Gastroesophageal sphincter (tissue), 4 donors: ENCODE measurements at regions not wholly inside any gene's neighbourhood (a gene's known extent, or its start where the extent isn't known, plus 50 kb on each side); places are given as distances from the start of the nearest gene placed in this dataset.

Experiments
- ATAC-seq: fragments of 150-250 bp; one replicate; pipeline ENCODE4 v1.9.1; 2016; ENCODE audit warnings: mild to moderate bottlenecking, moderate library complexity
- H3K27ac ChIP-seq, 4 donors: fragments of 200-600 bp; sonication (generic) in 3 of 4; 1 replicate in 3 of 4; 2 replicates in 1 of 4; pipeline ENCODE4 v1.5.1; 2016 to 2019
- H3K27me3 ChIP-seq: fragments of 200-600 bp; sonication (generic); one replicate; pipeline ENCODE4 v1.5.1; 2019
- H3K36me3 ChIP-seq, 2 donors: fragments of 200-600 bp; sonication (generic); one replicate each; pipeline ENCODE4 v1.5.1; 2019; ENCODE audit warnings: control low read depth in 1 of 2
- H3K4me1 ChIP-seq, 3 donors: fragments of 200-600 bp; sonication (generic); 1 replicate in 2 of 3; 2 replicates in 1 of 3; pipeline ENCODE4 v1.5.1; 2016 to 2019; ENCODE audit warnings: control low read depth in 2 of 3
- H3K4me3 ChIP-seq, 2 donors: fragments of 200-600 bp; sonication (generic); one replicate each; pipeline ENCODE4 v1.5.1; 2019; ENCODE audit warnings: mild to moderate bottlenecking in 1 of 2, moderate library complexity in 1 of 2
- H3K9me3 ChIP-seq, 3 donors: fragments of 200-600 bp; sonication (generic); one replicate each; pipeline ENCODE4 v1.5.1; 2017 to 2019; ENCODE audit warnings: control low read depth in 2 of 3
- CTCF ChIP-seq, 4 experiments: fragments of 200-600 bp in 2 of 4; fragments of 450-650 bp in 2 of 4; sonication (generic) in 1 of 4; IDR thresholded peaks; one replicate each; pipeline ENCODE4 v1.5.1; 2017 to 2019; ENCODE audit warnings: antibody characterized with exemption in 4 of 4, mild to moderate bottlenecking in 2 of 4, moderate library complexity in 2 of 4
- EP300 ChIP-seq: sonication (generic); formaldehyde crosslinking; IDR thresholded peaks from one replicate; pipeline ENCODE4 v1.6.1; 2017; ENCODE audit warnings: antibody characterized with exemption, mild to moderate bottlenecking
- POLR2A ChIP-seq, 2 donors: fragments of 450-650 bp; IDR thresholded peaks; one replicate each; pipeline ENCODE4 v1.6.1; 2017; ENCODE audit warnings: antibody characterized with exemption in 2 of 2, mild to moderate bottlenecking in 2 of 2, moderate library complexity in 1 of 2
- POLR2AphosphoS5 ChIP-seq: sonication (generic); formaldehyde crosslinking; IDR thresholded peaks from one replicate; pipeline ENCODE4 v1.6.1; 2017; ENCODE audit warnings: antibody characterized with exemption
- WGBS, 2 donors: methylation state at CpG; one replicate each; pipeline ENCODE4 v1.1.5; 2018; ENCODE audit warnings: low coverage in 1 of 2; 5-methylcytosine and 5-hydroxymethylcytosine counted together

GRCh38 chr17:43330876-43331639, 67.7 kb upstream of the ARL4D start:
- Histone ChIP-seq H3K9me3 (no peaks in the 10 kb centered on the region), H3K27me3 (no peaks in the 10 kb centered on the region), H3K36me3 (no peaks in the 10 kb centered on the region), H3K27ac (no peak overlapping the region), H3K4me1 (peaks cover 0 to 12% (median 6%) of the 10 kb centered on the region in 3 donors), H3K4me3 (no peak overlapping the region)
- TF ChIP-seq EP300 (no peak), POLR2AphosphoS5 (no peak), POLR2A (IDR thresholded peaks at IDR 0.05) (no peak), CTCF (IDR thresholded peaks at IDR 0.05) (no peak)
- ATAC-seq, result no peak
- 67 to 74% methylated on average over 12 of the region's 12 CpGs for WGBS, 2 donors

DNA sequence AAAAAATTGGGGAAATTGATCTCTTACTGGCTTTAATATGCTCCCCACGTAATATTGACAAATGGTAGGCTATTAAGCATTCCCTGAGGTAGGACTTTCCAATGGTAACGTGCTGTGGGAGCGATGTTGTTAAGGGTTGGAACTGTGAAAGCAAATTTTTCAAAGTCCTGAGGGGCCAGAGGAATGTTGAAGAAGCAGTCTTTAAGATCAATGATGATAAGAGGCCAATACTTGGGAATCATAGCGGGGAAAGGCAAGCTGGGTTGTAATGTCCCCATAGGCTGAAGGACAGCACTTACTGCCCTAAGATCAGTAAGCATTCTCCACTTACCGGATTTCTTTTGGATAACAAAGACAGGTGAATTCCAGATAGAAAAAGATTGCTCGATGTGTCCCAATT, 69.6 kb upstream of the ARL4D start:
- TF ChIP-seq POLR2AphosphoS5, result no peak
- TF ChIP-seq CTCF (IDR thresholded peaks at IDR 0.05), result no peak
- no peak for TF ChIP-seq POLR2A (IDR thresholded peaks at IDR 0.05)
- no peak for TF ChIP-seq EP300
- H3K4me3 ChIP-seq, result no peak overlapping the region
- ATAC-seq, result no peak
- no peaks in the 10 kb centered on the region for H3K36me3 ChIP-seq
- H3K27ac ChIP-seq, result no peak overlapping the region
- no peaks in the 10 kb centered on the region for H3K27me3 ChIP-seq
- 77 to 83% methylated on average over 6 of the region's 6 CpGs for WGBS, 2 donors
- peaks cover 0 to 7% (median 6%) of the 10 kb centered on the region in 3 donors for H3K4me1 ChIP-seq
- H3K9me3 ChIP-seq, result no peaks in the 10 kb centered on the region

DNA sequence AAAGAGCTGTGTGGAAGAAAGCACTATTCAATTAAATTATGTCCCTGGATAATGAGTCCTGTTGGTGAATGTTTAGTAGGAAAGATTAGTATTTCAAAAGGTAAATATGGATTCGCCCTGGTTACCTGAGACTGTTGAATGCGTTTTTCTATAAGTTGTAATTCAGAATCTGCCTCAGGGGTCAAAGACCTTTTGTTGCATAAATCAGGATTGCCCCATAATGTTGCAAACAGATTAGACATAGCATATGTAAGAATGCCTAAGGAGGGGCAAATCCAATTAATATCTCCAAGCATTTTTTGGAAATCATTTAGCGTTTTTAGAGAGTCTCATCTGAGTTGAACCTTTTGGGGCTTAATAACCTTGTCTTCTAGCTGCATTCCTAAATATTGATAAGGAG, 70.1 kb upstream of the ARL4D start:
- Histone ChIP-seq H3K4me3 (no peak overlapping the region), H3K4me1 (peaks cover 0 to 2% (median under 1%) of the 10 kb centered on the region in 3 donors), H3K9me3 (no peaks in the 10 kb centered on the region), H3K27me3 (no peaks in the 10 kb centered on the region), H3K36me3 (no peaks in the 10 kb centered on the region), H3K27ac (no peak overlapping the region)
- ATAC-seq, result no peak
- TF ChIP-seq EP300 (no peak), POLR2AphosphoS5 (no peak), POLR2A (IDR thresholded peaks at IDR 0.05) (no peak)
- 73% methylated on average over 3 of the region's 3 CpGs for WGBS, 2 donors

- 77 to 78% methylated on average over 9 of the region's 9 CpGs for WGBS, 2 donors
- H3K27me3 ChIP-seq, result no peaks in the 10 kb centered on the region
- H3K4me1 ChIP-seq, result no peaks in the 10 kb centered on the region
- H3K36me3 ChIP-seq, result no peaks in the 10 kb centered on the region
- TF ChIP-seq POLR2A (IDR thresholded peaks at IDR 0.05) (no peak), CTCF (IDR thresholded peaks at IDR 0.05) (no peak), POLR2AphosphoS5 (no peak), EP300 (no peak)
- H3K9me3 ChIP-seq, result no peaks in the 10 kb centered on the region
- ATAC-seq, result no peak
- no peak overlapping the region for H3K27ac ChIP-seq
- H3K4me3 ChIP-seq, result no peak overlapping the region
Measured at GRCh38 chr17:43327834-43328420, 70.9 kb upstream of the ARL4D start.

- Histone ChIP-seq H3K4me3 (no peak overlapping the region), H3K9me3 (no peaks in the 10 kb centered on the region), H3K27me3 (no peaks in the 10 kb centered on the region), H3K4me1 (no peaks in the 10 kb centered on the region), H3K27ac (no peak overlapping the region), H3K36me3 (no peaks in the 10 kb centered on the region)
- no peak for TF ChIP-seq CTCF (IDR thresholded peaks at IDR 0.05)
- no peak for TF ChIP-seq POLR2A (IDR thresholded peaks at IDR 0.05)
- no peak for TF ChIP-seq POLR2AphosphoS5
- no peak for TF ChIP-seq EP300
- WGBS, 2 donors, result 51 to 80% methylated on average over 4 of the region's 4 CpGs
- no peak for ATAC-seq
Measured at GRCh38 chr17:43327421-43327820, 71.4 kb upstream of the ARL4D start.
